OCI-LY7 (cell line): ENCODE measurements at regions not wholly inside any gene's neighbourhood (a gene's known extent, or its start where the extent isn't known, plus 50 kb on each side); places are given as distances from the start of the nearest gene placed in this dataset.

Experiments used
- BruUV-seq: library from RNA; stranded (reverse); fragments of 400-500 nt; replicated peaks from 2 replicates; lab custom pipeline; 2021; lab: Mats Ljungman, UMichigan
- CTCF ChIA-PET: fragments of 300-600 bp; sonication (Branson Sonifier 250); formaldehyde crosslinking; loops from one replicate; lab custom pipeline; 2022; ENCODE audit warnings: antibody characterized with exemption; ENCODE audit not compliant: unreplicated experiment; lab: Charles Lee
- POLR2A ChIA-PET: fragments of 300-600 bp; sonication (Branson Sonifier 250); formaldehyde crosslinking; loops from one replicate; lab custom pipeline; 2022; ENCODE audit warnings: antibody characterized with exemption; lab: Charles Lee
- DNase-seq: peaks from one replicate; pipeline ENCODE4 v3.0.0-alpha.2; 2015; ENCODE audit warnings: low spot score
- H2AFZ ChIP-seq: fragments of 200-600 bp; sonication (generic), shearing (Covaris generic); 2 replicates; pipeline ENCODE4 v1.6.1; 2014; ENCODE audit warnings: mild to moderate bottlenecking, antibody characterized with exemption, low read length, moderate library complexity
- H3K27ac ChIP-seq: fragments of 200-600 bp; sonication (generic); 2 replicates; pipeline ENCODE4 v1.5.1; 2014; ENCODE audit warnings: mixed run types, low read depth, mild to moderate bottlenecking, moderate library complexity, low read length, inconsistent platforms; ENCODE audit not compliant: poor library complexity, severe bottlenecking
- H3K36me3 ChIP-seq: fragments of 200-600 bp; sonication (generic); 2 replicates; pipeline ENCODE4 v1.6.1; 2014; ENCODE audit warnings: mild to moderate bottlenecking, antibody characterized with exemption, low read length, moderate library complexity, mixed read lengths; ENCODE audit not compliant: insufficient read depth
- H3K4me1 ChIP-seq: fragments of 200-600 bp; sonication (generic); 2 replicates; pipeline ENCODE4 v1.5.1; 2014; ENCODE audit warnings: mild to moderate bottlenecking, low read length; ENCODE audit not compliant: insufficient read depth, poor library complexity, severe bottlenecking
- H3K4me2 ChIP-seq: fragments of 200-600 bp; sonication (generic); 2 replicates; pipeline ENCODE4 v1.6.1; 2014; ENCODE audit warnings: mild to moderate bottlenecking, low read length
- H3K4me3 ChIP-seq: fragments of 200-600 bp; sonication (generic); 2 replicates; pipeline ENCODE4 v1.5.1; 2014; ENCODE audit warnings: mild to moderate bottlenecking, low read depth, low read length; ENCODE audit not compliant: poor library complexity, severe bottlenecking
- H3K79me2 ChIP-seq: fragments of 200-600 bp; sonication (generic); 2 replicates; pipeline ENCODE4 v1.6.1; 2016; ENCODE audit warnings: low read depth, mild to moderate bottlenecking, low read length, moderate library complexity, mixed read lengths; ENCODE audit not compliant: insufficient read depth
- H3K9me2 ChIP-seq: fragments of 200-600 bp; sonication (generic); 2 replicates; pipeline ENCODE4 v1.6.1; 2016; ENCODE audit warnings: mild to moderate bottlenecking, low read length, mixed read lengths; ENCODE audit not compliant: insufficient read depth
- H3K9me3 ChIP-seq: fragments of 200-600 bp; sonication (generic); 2 replicates; pipeline ENCODE4 v1.6.1; 2014; ENCODE audit warnings: mild to moderate bottlenecking, mixed run types, low read length, mixed read lengths
- H4K20me1 ChIP-seq: fragments of 200-600 bp; sonication (generic); 2 replicates; pipeline ENCODE4 v1.6.1; 2014; ENCODE audit warnings: mild to moderate bottlenecking, antibody characterized with exemption, low read length, moderate library complexity, mixed read lengths; ENCODE audit not compliant: insufficient read depth
- EZH2phosphoT487 ChIP-seq: fragments of 200-600 bp; sonication (generic); IDR thresholded peaks from 2 replicates; pipeline ENCODE4 v1.6.1; 2018; ENCODE audit warnings: low read depth, borderline replicate concordance, mild to moderate bottlenecking, mixed run types, antibody characterized with exemption, low read length, moderate library complexity, mixed read lengths
- intact Hi-C: fragments of 100-400 bp; cut with micrococcal nuclease; formaldehyde crosslinking; loops from one replicate; pipeline ENCODE4 v1.10.0; 2022; ENCODE audit not compliant: unreplicated experiment
- TF ChIP-seq, protein P1 (sequence below): fragments of 200-600 bp; sonication (generic); conservative IDR thresholded peaks from 2 replicates; pipeline ENCODE4 v1.5.1; 2014; ENCODE audit warnings: mild to moderate bottlenecking, antibody characterized with exemption, low read length, moderate library complexity, mixed read lengths

DNA sequence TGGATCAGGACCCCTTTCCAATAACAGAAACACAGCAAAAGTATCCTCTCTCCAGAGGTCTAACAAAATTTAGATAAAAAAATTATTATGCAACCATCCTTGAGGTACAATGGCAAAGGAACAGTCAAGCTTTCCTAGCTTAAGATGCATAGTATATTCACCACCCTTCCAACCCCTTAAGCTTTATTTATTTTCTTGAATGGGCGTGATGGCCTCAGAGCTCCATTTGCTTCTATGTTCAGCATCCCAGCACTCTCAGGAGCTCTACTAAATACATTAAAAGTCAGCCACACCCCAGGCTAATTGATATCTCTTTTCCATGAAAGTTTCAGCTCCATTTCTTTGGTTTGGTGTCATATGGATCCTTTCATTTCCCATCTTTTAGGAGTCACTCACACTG, 1335.2 kb upstream of the ZEB2 start:
- Histone ChIP-seq H3K9me2 (no peaks in the 10 kb centered on the region), H3K4me3 (no peak overlapping the region), H3K27ac (no peak overlapping the region), H2AFZ (no peak overlapping the region), H3K79me2 (no peaks in the 10 kb centered on the region), H3K4me1 (no peaks in the 10 kb centered on the region), H3K4me2 (no peak overlapping the region), H3K36me3 (no peaks in the 10 kb centered on the region), H4K20me1 (no peaks in the 10 kb centered on the region), H3K9me3 (no peaks in the 10 kb centered on the region)
- no TSS peak for BruUV-seq
- intact Hi-C loops = no loop called here
- TF ChIP-seq, protein P1, sequence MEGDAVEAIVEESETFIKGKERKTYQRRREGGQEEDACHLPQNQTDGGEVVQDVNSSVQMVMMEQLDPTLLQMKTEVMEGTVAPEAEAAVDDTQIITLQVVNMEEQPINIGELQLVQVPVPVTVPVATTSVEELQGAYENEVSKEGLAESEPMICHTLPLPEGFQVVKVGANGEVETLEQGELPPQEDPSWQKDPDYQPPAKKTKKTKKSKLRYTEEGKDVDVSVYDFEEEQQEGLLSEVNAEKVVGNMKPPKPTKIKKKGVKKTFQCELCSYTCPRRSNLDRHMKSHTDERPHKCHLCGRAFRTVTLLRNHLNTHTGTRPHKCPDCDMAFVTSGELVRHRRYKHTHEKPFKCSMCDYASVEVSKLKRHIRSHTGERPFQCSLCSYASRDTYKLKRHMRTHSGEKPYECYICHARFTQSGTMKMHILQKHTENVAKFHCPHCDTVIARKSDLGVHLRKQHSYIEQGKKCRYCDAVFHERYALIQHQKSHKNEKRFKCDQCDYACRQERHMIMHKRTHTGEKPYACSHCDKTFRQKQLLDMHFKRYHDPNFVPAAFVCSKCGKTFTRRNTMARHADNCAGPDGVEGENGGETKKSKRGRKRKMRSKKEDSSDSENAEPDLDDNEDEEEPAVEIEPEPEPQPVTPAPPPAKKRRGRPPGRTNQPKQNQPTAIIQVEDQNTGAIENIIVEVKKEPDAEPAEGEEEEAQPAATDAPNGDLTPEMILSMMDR = no peak
- TF ChIP-seq EZH2phosphoT487 = no peak
- POLR2A ChIA-PET = interaction anchor here (0.5 to 1.3 kb wide), 4 partner anchors 27 to 681 kb away, joined by 3 read pairs; no protein-coding TSS in a partner anchor
- CTCF ChIA-PET = no interaction called here
- DNase-seq = no peak

DNA sequence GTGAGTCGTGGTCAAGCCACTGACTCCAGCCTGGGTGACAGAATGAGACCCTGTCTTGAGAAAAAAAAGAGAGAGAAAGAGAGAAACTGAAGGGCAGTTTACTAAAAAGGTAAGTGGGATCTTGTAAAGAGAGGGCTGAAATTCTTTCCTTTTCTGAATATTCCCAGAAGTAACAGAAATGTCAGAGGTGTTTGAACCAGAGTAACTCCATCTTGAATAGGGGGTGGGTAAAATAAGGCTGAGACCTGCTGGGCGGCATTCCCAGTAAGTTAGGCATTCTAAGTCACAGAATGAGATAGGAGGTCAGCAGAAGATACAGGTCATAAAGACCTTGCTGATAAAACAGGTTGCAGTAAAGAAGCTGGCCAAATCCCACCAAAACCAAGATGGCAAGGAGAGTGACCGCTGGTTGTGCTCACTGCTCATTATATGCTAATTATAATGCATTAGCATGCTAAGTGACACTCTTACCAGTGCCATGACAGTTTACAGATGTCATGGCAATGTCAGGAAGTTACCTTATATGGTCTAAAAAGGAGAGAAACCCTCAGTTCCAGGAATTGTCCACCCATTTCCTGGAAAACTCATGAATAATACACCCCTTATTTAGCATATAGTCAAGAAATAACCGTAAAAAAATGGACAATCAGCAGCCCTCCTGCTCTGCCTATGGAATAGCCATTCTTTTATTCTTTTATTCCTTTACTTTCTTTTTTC, 1334.3 kb upstream of the ZEB2 start:
- Histone ChIP-seq H3K9me3 (no peaks in the 10 kb centered on the region), H3K9me2 (no peaks in the 10 kb centered on the region), H3K79me2 (no peaks in the 10 kb centered on the region), H3K27ac (no peak overlapping the region), H3K36me3 (no peaks in the 10 kb centered on the region), H4K20me1 (no peaks in the 10 kb centered on the region), H3K4me1 (no peaks in the 10 kb centered on the region), H3K4me3 (no peak overlapping the region), H2AFZ (no peak overlapping the region), H3K4me2 (no peak overlapping the region)
- CTCF ChIA-PET = no interaction called here
- TF ChIP-seq, protein P1 = no peak
- no peak for TF ChIP-seq EZH2phosphoT487
- intact Hi-C loops = no loop called here
- DNase-seq = no peak
- POLR2A ChIA-PET = no interaction called here
- no TSS peak for BruUV-seq

GRCh38 chr2:145851730-145852129, 1331.8 kb upstream of the ZEB2 start:
- no peaks in the 10 kb centered on the region for H4K20me1 ChIP-seq
- no peak overlapping the region for H2AFZ ChIP-seq
- DNase-seq = no peak
- TF ChIP-seq EZH2phosphoT487 = no peak
- TF ChIP-seq, protein P1 = no peak
- H3K79me2 ChIP-seq = no peaks in the 10 kb centered on the region
- H3K9me2 ChIP-seq = no peaks in the 10 kb centered on the region
- no peak overlapping the region for H3K4me2 ChIP-seq
- CTCF ChIA-PET = no interaction called here
- H3K4me1 ChIP-seq = no peaks in the 10 kb centered on the region
- no TSS peak for BruUV-seq
- H3K9me3 ChIP-seq = no peaks in the 10 kb centered on the region
- no peak overlapping the region for H3K4me3 ChIP-seq
- no peak overlapping the region for H3K27ac ChIP-seq
- H3K36me3 ChIP-seq = no peaks in the 10 kb centered on the region
- POLR2A ChIA-PET = no interaction called here
- intact Hi-C loops = no loop called here
